ENCODE measurements at regions not wholly inside any gene's neighbourhood (a gene's known extent, or its start where the extent isn't known, plus 50 kb on each side); places are given as distances from the start of the nearest gene placed in this dataset.
"Not testable (repeated sequence)": the region's sequence is repeated elsewhere in the genome, so short reads cannot be mapped to it uniquely, and the experiment has no call there.

GRCh38 chr18:21981489-21981888, 187.9 kb upstream of the GATA6 start:
- TF ChIP-seq JUND (IDR thresholded peaks at IDR 0.05); CTCF (IDR thresholded peaks at IDR 0.05 in 2 of 3, conservative IDR thresholded peaks at IDR 0.05 in 1 of 3; ENCODE audit: borderline replicate concordance in 1 of 3, insufficient read depth in 1 of 3, low read depth in 2 of 3, low read length in 2 of 3); REST (IDR thresholded peaks at IDR 0.05; ENCODE audit: low read depth): not testable (repeated sequence)

Measured in HCT116 (cell line).